A673 (cell line): ENCODE measurements at regions not wholly inside any gene's neighbourhood (a gene's known extent, or its start where the extent isn't known, plus 50 kb on each side); places are given as distances from the start of the nearest gene placed in this dataset.

ENCODE experiments used
- BruUV-seq: library from RNA; stranded (reverse); fragments of 400-500 nt; replicated peaks from 2 replicates; lab custom pipeline; 2021; lab: Mats Ljungman, UMichigan
- CTCF ChIA-PET: fragments of 300-600 bp; sonication (Branson Sonifier 250); formaldehyde crosslinking; loops from one replicate; lab custom pipeline; 2022; ENCODE audit warnings: antibody characterized with exemption; lab: Charles Lee
- POLR2A ChIA-PET: fragments of 300-600 bp; sonication (Branson Sonifier 250); formaldehyde crosslinking; loops from one replicate; lab custom pipeline; 2022; ENCODE audit warnings: antibody characterized with exemption; ENCODE audit not compliant: low non-redundant PET; lab: Charles Lee
- DNase-seq: peaks from one replicate; pipeline ENCODE4 v3.0.0-alpha.2; 2015; ENCODE audit warnings: low spot score
- H3K27ac ChIP-seq: fragments of 200-600 bp; sonication (generic); 2 replicates; pipeline ENCODE4 v1.5.1; 2016; ENCODE audit warnings: mixed run types, low read depth, mild to moderate bottlenecking, mixed read lengths, antibody characterized with exemption, low read length; ENCODE audit not compliant: poor library complexity, severe bottlenecking
- H3K27me3 ChIP-seq: fragments of 200-600 bp; sonication (generic); replicated peaks from 2 replicates; pipeline ENCODE4 v1.6.1; 2017; ENCODE audit warnings: mixed run types, low read depth, mild to moderate bottlenecking, mixed read lengths, antibody characterized with exemption, low read length; ENCODE audit not compliant: insufficient read depth, poor library complexity
- H3K36me3 ChIP-seq: fragments of 200-600 bp; sonication (generic); 2 replicates; pipeline ENCODE4 v1.6.1; 2016; ENCODE audit warnings: mixed run types, mild to moderate bottlenecking, mixed read lengths, antibody characterized with exemption, low read length; ENCODE audit not compliant: insufficient read depth, poor library complexity, severe bottlenecking
- H3K4me1 ChIP-seq: fragments of 200-600 bp; sonication (generic); 2 replicates; pipeline ENCODE4 v1.6.1; 2017; ENCODE audit warnings: mixed run types, mild to moderate bottlenecking, mixed read lengths, antibody characterized with exemption, low read length; ENCODE audit not compliant: insufficient read depth, poor library complexity, severe bottlenecking
- H3K4me3 ChIP-seq: fragments of 200-600 bp; sonication (generic); 2 replicates; pipeline ENCODE4 v1.5.1; 2016; ENCODE audit warnings: low read depth, mixed run types, mild to moderate bottlenecking, mixed read lengths, low read length; ENCODE audit not compliant: poor library complexity, severe bottlenecking
- H3K9me3 ChIP-seq: fragments of 200-600 bp; sonication (generic); 2 replicates; pipeline ENCODE4 v1.6.1; 2016; ENCODE audit warnings: mixed run types, low read depth, mild to moderate bottlenecking, mixed read lengths, antibody characterized with exemption, low read length; ENCODE audit not compliant: poor library complexity, severe bottlenecking
- CTCF ChIP-seq: fragments of 300-800, 200-600 bp; sonication (generic); conservative IDR thresholded peaks from 2 replicates; pipeline ENCODE4 v1.5.1; 2017; ENCODE audit warnings: low read depth, mild to moderate bottlenecking, antibody characterized with exemption, low read length, moderate library complexity, mixed read lengths
- EZH2 ChIP-seq: fragments of 200-600 bp; sonication (generic); IDR thresholded peaks from 2 replicates; pipeline ENCODE4 v1.6.1; 2017; ENCODE audit warnings: borderline replicate concordance, low read depth, mild to moderate bottlenecking, mixed read lengths, antibody characterized with exemption, low read length; ENCODE audit not compliant: poor library complexity, severe bottlenecking
- intact Hi-C: fragments of 100-400 bp; cut with micrococcal nuclease; formaldehyde crosslinking; loops from one replicate; pipeline ENCODE4 v1.10.0; 2022; ENCODE audit not compliant: unreplicated experiment

GRCh38 chr7:70949862-70950261 is 182.1 kb upstream of the GALNT17 start:
- Histone ChIP-seq H3K4me3 (no peak overlapping the region), H3K9me3 (peaks cover 17% of the 10 kb centered on the region), H3K27me3 (no peaks in the 10 kb centered on the region), H3K4me1 (no peaks in the 10 kb centered on the region), H3K27ac (no peak overlapping the region), H3K36me3 (no peaks in the 10 kb centered on the region)
- intact Hi-C loops = no loop called here
- no peak for TF ChIP-seq EZH2
- TF ChIP-seq CTCF = no peak
- no TSS peak for BruUV-seq
- DNase-seq = no peak
- ChIA-PET CTCF (no interaction called here), POLR2A (no interaction called here)

- ChIA-PET POLR2A (no interaction called here), CTCF (no interaction called here)
- no peaks in the 10 kb centered on the region for H3K4me1 ChIP-seq
- no peak for DNase-seq
- BruUV-seq = no TSS peak
- H3K27ac ChIP-seq = no peak overlapping the region
- peaks cover 17% of the 10 kb centered on the region for H3K9me3 ChIP-seq
- no peak overlapping the region for H3K4me3 ChIP-seq
- no peaks in the 10 kb centered on the region for H3K36me3 ChIP-seq
- no peaks in the 10 kb centered on the region for H3K27me3 ChIP-seq
- intact Hi-C loops = no loop called here
- TF ChIP-seq CTCF = no peak
- TF ChIP-seq EZH2 = no peak
Measured at GRCh38 chr7:70951271-70951962, 180.5 kb upstream of the GALNT17 start.

- Histone ChIP-seq H3K36me3 (no peaks in the 10 kb centered on the region), H3K4me3 (no peak overlapping the region), H3K27me3 (no peaks in the 10 kb centered on the region), H3K4me1 (no peaks in the 10 kb centered on the region), H3K9me3 (peaks cover 17% of the 10 kb centered on the region), H3K27ac (no peak overlapping the region)
- no TSS peak for BruUV-seq
- no peak for TF ChIP-seq CTCF
- TF ChIP-seq EZH2 = no peak
- intact Hi-C loops = no loop called here
- DNase-seq = no peak
- CTCF ChIA-PET = no interaction called here
- POLR2A ChIA-PET = no interaction called here
Measured at GRCh38 chr7:70952311-70952710, 179.6 kb upstream of the GALNT17 start.
